K562 (cell line): ENCODE measurements at regions not wholly inside any gene's neighbourhood (a gene's known extent, or its start where the extent isn't known, plus 50 kb on each side); places are given as distances from the start of the nearest gene placed in this dataset.

Experiments used
- ATAC-seq: fragments of 200-7000 bp; cut with Tn5 transposase; 3 replicates; pipeline ENCODE4 v1.9.1; 2020; ENCODE audit warnings: moderate library complexity
- BruUV-seq: library from RNA; stranded (reverse); fragments of 400-500 nt; replicated peaks from 2 replicates; lab custom pipeline; 2021; lab: Mats Ljungman, UMichigan
- CTCF ChIA-PET: fragments of 300-600 bp; formaldehyde crosslinking; extraction: SDS; loops from one replicate; lab custom pipeline; 2021; ENCODE audit warnings: low intra/inter-chr PET ratio; lab: Yijun Ruan, JAX
- POLR2A ChIA-PET: fragments of 300-600, 350-650 bp; sonication (Branson Sonifier 250); formaldehyde crosslinking; extraction: SDS; loops from one replicate; lab custom pipeline; 2021; ENCODE audit warnings: antibody characterized with exemption, inconsistent platforms; lab: Yijun Ruan, JAX
- DNase-seq, 4 experiments: peaks; one replicate each; pipeline versions ENCODE4 v3.0.0 to v3.0.0-alpha.2; 2011 to 2018; ENCODE audit warnings: low spot score in 3 of 4, mixed read lengths in 3 of 4; ENCODE audit errors: extremely low read depth in 1 of 4
- FAIRE-seq: peaks from 2 replicates; lab custom pipeline; 2011; peaks lifted over from hg19 to GRCh38; lab: Jason Lieb, UNC
- H2AFZ ChIP-seq: 2 replicates; pipeline ENCODE4 v1.6.0; 2011; ENCODE audit warnings: low read depth, low read length, control low read depth, inconsistent platforms
- H3K27ac ChIP-seq: fragments of 200-600 bp; 3 replicates; pipeline ENCODE4 v1.8.0; 2011; ENCODE audit warnings: low read depth, mild to moderate bottlenecking, control low read depth, inconsistent platforms, low read length, moderate library complexity, mixed read lengths; ENCODE audit errors: extremely low read depth
- H3K27me3 ChIP-seq, 2 experiments: fragments of 300-600 bp in 1 of 2; 2 replicates in 1 of 2; 3 replicates in 1 of 2; pipeline versions ENCODE4 v1.6.0 to v1.8.0; 2011; ENCODE audit warnings: inconsistent platforms in 2 of 2, low read length in 2 of 2, mild to moderate bottlenecking in 1 of 2, mixed read lengths in 1 of 2, moderate library complexity in 1 of 2; ENCODE audit not compliant: control insufficient read depth in 2 of 2, insufficient read depth in 2 of 2
- H3K36me3 ChIP-seq: fragments of 300-600 bp; 3 replicates; pipeline ENCODE4 v1.8.0; 2011; ENCODE audit warnings: mild to moderate bottlenecking, low read length, inconsistent platforms; ENCODE audit not compliant: control insufficient read depth, insufficient read depth
- H3K4me1 ChIP-seq, 2 experiments: fragments of 200-600 bp in 1 of 2; replicated peaks in 1 of 2; 2 replicates in 1 of 2; 3 replicates in 1 of 2; pipeline versions ENCODE4 v1.5.1 to v1.8.0; 2011; ENCODE audit warnings: inconsistent platforms in 2 of 2, low read length in 2 of 2, mild to moderate bottlenecking in 1 of 2, mixed read lengths in 1 of 2, moderate library complexity in 1 of 2; ENCODE audit not compliant: control insufficient read depth in 2 of 2, insufficient read depth in 2 of 2
- H3K4me2 ChIP-seq: 2 replicates; pipeline ENCODE4 v1.6.1; 2011; ENCODE audit warnings: low read length, control low read depth, inconsistent platforms, mixed read lengths; ENCODE audit not compliant: insufficient read depth
- H3K4me3 ChIP-seq: fragments of 200-600 bp; sonication (generic), shearing (Covaris generic); 2 replicates; pipeline ENCODE4 v1.5.1; 2016; ENCODE audit warnings: control low read depth, inconsistent platforms
- H3K79me2 ChIP-seq: fragments of 200-600 bp; 3 replicates; pipeline ENCODE4 v1.8.0; 2011; ENCODE audit warnings: low read length, inconsistent platforms; ENCODE audit not compliant: control insufficient read depth, insufficient read depth
- H3K9ac ChIP-seq, 2 experiments: 2 replicates each; pipeline versions ENCODE4 v1.6.0 to v1.6.1; 2011; ENCODE audit warnings: low read depth in 2 of 2, low read length in 2 of 2, control low read depth in 1 of 2, inconsistent platforms in 1 of 2, mild to moderate bottlenecking in 1 of 2, mixed read lengths in 1 of 2; ENCODE audit not compliant: insufficient read depth in 1 of 2
- H3K9me1 ChIP-seq: one replicate; pipeline ENCODE4 v1.6.0; 2011; ENCODE audit warnings: inconsistent platforms, mild to moderate bottlenecking, low read length, moderate library complexity; ENCODE audit not compliant: control insufficient read depth, insufficient read depth
- H3K9me3 ChIP-seq: replicated peaks from 2 replicates; pipeline ENCODE4 v1.5.1; 2011; ENCODE audit warnings: low read depth, low read length, inconsistent platforms; ENCODE audit not compliant: control insufficient read depth, insufficient read depth
- H4K20me1 ChIP-seq: replicated peaks from 2 replicates; pipeline ENCODE4 v1.6.1; 2011; ENCODE audit warnings: low read length, inconsistent platforms, mixed read lengths; ENCODE audit not compliant: control insufficient read depth, insufficient read depth
- BCL6 ChIP-seq: fragments of 250-450 bp; sonication (Bioruptor Pico); IDR thresholded peaks from 2 replicates; pipeline ENCODE4 v1.4.0; 2020
- BRD9 ChIP-seq: fragments of 450-650 bp; IDR thresholded peaks from 2 replicates; pipeline ENCODE4 v1.6.1; 2018; ENCODE audit warnings: low read depth; ENCODE audit not compliant: partially characterized antibody
- CHD1 ChIP-seq: fragments of 200-600 bp; sonication (generic); IDR thresholded peaks from one replicate; pipeline ENCODE4 v1.6.1; 2012; ENCODE audit warnings: mild to moderate bottlenecking, moderate library complexity, low read length, inconsistent platforms
- CSDE1 ChIP-seq, 2 experiments: fragments of 450-650 bp; IDR thresholded peaks; 2 replicates each; pipeline ENCODE4 v1.6.1; 2016; ENCODE audit warnings: mild to moderate bottlenecking in 1 of 2
- CUX1 ChIP-seq: fragments of 200-800 bp; sonication (Bioruptor generic); IDR thresholded peaks from 2 replicates; pipeline ENCODE4 v1.6.1; 2016; ENCODE audit warnings: missing genetic modification characterization, missing compliant biosample characterization
- HDGF ChIP-seq: fragments of 450-650 bp; IDR thresholded peaks from 2 replicates; pipeline ENCODE4 v1.6.1; 2016
- MYC ChIP-seq, 2 experiments: fragments of 250-450 bp in 1 of 2; sonication (Bioruptor Pico) in 1 of 2; IDR thresholded peaks; 2 replicates each; pipeline versions ENCODE4 v1.5.1 to v1.6.1; 2012 to 2021; ENCODE audit warnings: low read depth in 2 of 2, borderline replicate concordance in 1 of 2, improper control_type of control experiment in 1 of 2, low read length in 1 of 2, mild to moderate bottlenecking in 1 of 2, moderate library complexity in 1 of 2
- NR4A1 ChIP-seq, 2 experiments: fragments of 250-450 bp in 1 of 2; fragments of 450-650 bp in 1 of 2; sonication (Bioruptor Pico) in 1 of 2; IDR thresholded peaks; 2 replicates each; pipeline versions ENCODE4 v1.4.0 to v1.6.1; 2016 to 2020; ENCODE audit warnings: mild to moderate bottlenecking in 2 of 2, missing compliant biosample characterization in 1 of 2, missing genetic modification characterization in 1 of 2, moderate library complexity in 1 of 2
- PHF21A ChIP-seq: fragments of 450-650 bp; IDR thresholded peaks from 2 replicates; pipeline ENCODE4 v1.6.1; 2017; ENCODE audit warnings: low read depth, borderline replicate concordance
- TAF15 ChIP-seq: fragments of 200-400 bp; formaldehyde crosslinking; IDR thresholded peaks from 2 replicates; pipeline ENCODE4 v1.6.1; 2017; ENCODE audit warnings: mild to moderate bottlenecking, low read depth, low read length, moderate library complexity
- ZBTB8A ChIP-seq: fragments of 450-650 bp; IDR thresholded peaks from 2 replicates; pipeline ENCODE4 v1.6.1; 2018; ENCODE audit warnings: mild to moderate bottlenecking, moderate library complexity; ENCODE audit not compliant: partially characterized antibody
- ZNF277 ChIP-seq: fragments of 250-450 bp; sonication (Bioruptor Pico); IDR thresholded peaks from 2 replicates; pipeline ENCODE4 v1.8.0; 2022; ENCODE audit warnings: inconsistent platforms, mild to moderate bottlenecking, moderate library complexity, borderline replicate concordance
- ZNF316 ChIP-seq: fragments of 450-650 bp; IDR thresholded peaks from 2 replicates; pipeline ENCODE4 v1.6.1; 2016
- ZNF583 ChIP-seq: fragments of 250-450 bp; sonication (Bioruptor Pico); IDR thresholded peaks from 2 replicates; pipeline ENCODE4 v1.4.0; 2020
- ZNF695 ChIP-seq: fragments of 450-650 bp; formaldehyde crosslinking; IDR thresholded peaks from 2 replicates; pipeline ENCODE4 v1.4.0; 2020; ENCODE audit warnings: mild to moderate bottlenecking, moderate library complexity
- WGBS: fragments of 100-300 bp; shearing (Covaris generic); methylation state at CpG from one replicate; pipeline ENCODE4 v1.1.6; 2016; ENCODE audit warnings: low coverage, mixed read lengths; ENCODE audit not compliant: insufficient coverage; ENCODE audit errors: missing lambda C conversion rate; 5-methylcytosine and 5-hydroxymethylcytosine counted together
- in situ Hi-C: fragments of 300-500 bp; cut with MboI; formaldehyde crosslinking; loops from 4 replicates; pipeline ENCODE4 v1.15.0; 2018; ENCODE audit warnings: inconsistent platforms, mixed read lengths
- intact Hi-C: fragments of 100-400 bp; cut with micrococcal nuclease; formaldehyde crosslinking; loops from 2 replicates; pipeline ENCODE4 v1.14.2; 2022

- Histone ChIP-seq H3K4me3 (no peak overlapping the region), H3K4me2 (no peak overlapping the region), H3K9me1 (no peaks in the 10 kb centered on the region), H2AFZ (no peak overlapping the region), H4K20me1 (no peaks in the 10 kb centered on the region), H3K36me3 (no peaks in the 10 kb centered on the region), H3K27ac (no peak overlapping the region), H3K79me2 (no peaks in the 10 kb centered on the region), H3K9ac (no peak overlapping the region), H3K27me3 (no peaks in the 10 kb centered on the region), H3K4me1 (no peaks in the 10 kb centered on the region), H3K9me3 (no peaks in the 10 kb centered on the region)
- ChIA-PET POLR2A (no interaction called here), CTCF (no interaction called here)
- ATAC-seq, result no peak
- WGBS, result 1% methylated on average over 10 of the region's 10 CpGs
- BruUV-seq, result no TSS peak
- intact Hi-C loops (no loop called here), in situ Hi-C loops (no loop called here)
- no peak for DNase-seq
- FAIRE-seq, result no peak
- TF ChIP-seq ZNF277 (CRISPR knock-in tag), result no peak
- TF ChIP-seq TAF15, result no peak
- TF ChIP-seq ZNF695 (CRISPR knock-in tag), result no peak
- TF ChIP-seq BRD9, result no peak
- TF ChIP-seq ZNF583 (CRISPR knock-in tag), result no peak
- no peak for TF ChIP-seq ZBTB8A
- no peak for TF ChIP-seq PHF21A
- no peak for TF ChIP-seq MYC (IDR thresholded peaks at IDR 0.05; ENCODE audit: low read depth, low read length)
- no peak for TF ChIP-seq MYC (CRISPR knock-in tag; IDR thresholded peaks at IDR 0.05; ENCODE audit: borderline replicate concordance, low read depth)
- no peak for TF ChIP-seq NR4A1 (CRISPR knock-in tag; IDR thresholded peaks at IDR 0.05)
- no peak for TF ChIP-seq NR4A1 (tag; IDR thresholded peaks at IDR 0.05)
- TF ChIP-seq HDGF, result no peak
- TF ChIP-seq CUX1, result no peak
- TF ChIP-seq CHD1, result no peak
- TF ChIP-seq CSDE1 (IDR thresholded peaks at IDR 0.05), result no peak
- no peak for TF ChIP-seq BCL6 (CRISPR knock-in tag)
- no peak for TF ChIP-seq ZNF316
Measured at GRCh38 chr9:111148052-111149017, 110.1 kb upstream of the LPAR1 start.
